IMR-90 (cell line): ENCODE measurements at regions not wholly inside any gene's neighbourhood (a gene's known extent, or its start where the extent isn't known, plus 50 kb on each side); places are given as distances from the start of the nearest gene placed in this dataset. TPM values are rescaled to one million over a fixed set of nuclear protein-coding genes. Genes with fewer than 3 reads are reported as not detected.
"Not testable (repeated sequence)": the region's sequence is repeated elsewhere in the genome, so short reads cannot be mapped to it uniquely, and the experiment has no call there.

ENCODE experiments used
- ATAC-seq: fragments of 200-7000 bp; cut with Tn5 transposase; 2 replicates; pipeline ENCODE4 v1.9.1; 2020; ENCODE audit warnings: low read depth, mild to moderate bottlenecking, moderate library complexity
- BruUV-seq: library from RNA; stranded (reverse); fragments of 400-500 nt; replicated peaks from 2 replicates; lab custom pipeline; 2021; lab: Mats Ljungman, UMichigan
- CTCF ChIA-PET: fragments of 300-600 bp; formaldehyde crosslinking; extraction: SDS; loops from one replicate; lab custom pipeline; 2021; ENCODE audit warnings: antibody characterized with exemption; lab: Yijun Ruan, JAX
- POLR2A ChIA-PET: fragments of 300-600 bp; sonication (Branson Sonifier 250); formaldehyde crosslinking; loops from one replicate; lab custom pipeline; 2022; ENCODE audit warnings: antibody characterized with exemption; ENCODE audit not compliant: unreplicated experiment; lab: Charles Lee
- DNase-seq: peaks from one replicate; pipeline ENCODE4 v3.0.0; 2013
- H2AFZ ChIP-seq: replicated peaks from 2 replicates; pipeline ENCODE3; 2013; ENCODE audit warnings: low read length, mild to moderate bottlenecking; ENCODE audit not compliant: poor library complexity
- H2AK5ac ChIP-seq: 2 replicates; pipeline ENCODE4 v1.6.1; 2013; ENCODE audit warnings: low read depth, low read length, inconsistent platforms
- H2AK9ac ChIP-seq: replicated peaks from 2 replicates; pipeline ENCODE3; 2013; ENCODE audit warnings: mild to moderate bottlenecking, low read depth, low read length, moderate library complexity; ENCODE audit not compliant: poor library complexity
- H2BK120ac ChIP-seq: 2 replicates; pipeline ENCODE4 v1.6.1; 2013; ENCODE audit warnings: low read depth, low read length, inconsistent platforms
- H2BK15ac ChIP-seq: 3 replicates; pipeline ENCODE4 v1.6.1; 2013; ENCODE audit warnings: low read depth, low read length, inconsistent platforms
- H2BK20ac ChIP-seq: 2 replicates; pipeline ENCODE4 v1.6.1; 2013; ENCODE audit warnings: low read depth, mild to moderate bottlenecking, inconsistent platforms, low read length, moderate library complexity
- H2BK5ac ChIP-seq: 2 replicates; pipeline ENCODE4 v1.6.1; 2013; ENCODE audit warnings: mild to moderate bottlenecking, low read depth, low read length, inconsistent platforms; ENCODE audit not compliant: poor library complexity, severe bottlenecking
- H3K14ac ChIP-seq: replicated peaks from 2 replicates; pipeline ENCODE4 v1.6.1; 2013; ENCODE audit warnings: low read depth, low read length, inconsistent platforms
- H3K18ac ChIP-seq: 2 replicates; pipeline ENCODE4 v1.6.1; 2013; ENCODE audit warnings: low read depth, low read length, control low read depth
- H3K23ac ChIP-seq: 2 replicates; pipeline ENCODE4 v1.6.1; 2013; ENCODE audit warnings: low read depth, low read length, inconsistent platforms
- H3K27ac ChIP-seq: 2 replicates; pipeline ENCODE4 v1.5.1; 2013; ENCODE audit warnings: mild to moderate bottlenecking, control low read depth, low read length; ENCODE audit not compliant: insufficient read depth
- H3K27me3 ChIP-seq: 2 replicates; pipeline ENCODE4 v1.6.1; 2013; ENCODE audit warnings: low read length; ENCODE audit not compliant: control insufficient read depth, insufficient read depth
- H3K36me3 ChIP-seq: 2 replicates; pipeline ENCODE4 v1.6.1; 2013; ENCODE audit warnings: low read length, mixed read lengths; ENCODE audit not compliant: control insufficient read depth, insufficient read depth
- H3K4ac ChIP-seq: 2 replicates; pipeline ENCODE4 v1.6.1; 2013; ENCODE audit warnings: low read depth, low read length, inconsistent platforms
- H3K4me1 ChIP-seq: 2 replicates; pipeline ENCODE4 v1.6.1; 2013; ENCODE audit warnings: low read length, mixed read lengths; ENCODE audit not compliant: control insufficient read depth, insufficient read depth
- H3K4me2 ChIP-seq: 2 replicates; pipeline ENCODE4 v1.6.1; 2013; ENCODE audit warnings: low read depth, mild to moderate bottlenecking, control low read depth, low read length, moderate library complexity
- H3K4me3 ChIP-seq: 2 replicates; pipeline ENCODE4 v1.5.1; 2013; ENCODE audit warnings: low read depth, mild to moderate bottlenecking, control low read depth, low read length, moderate library complexity; ENCODE audit not compliant: insufficient read depth
- H3K56ac ChIP-seq: 2 replicates; pipeline ENCODE4 v1.6.1; 2013; ENCODE audit warnings: low read length, inconsistent platforms; ENCODE audit not compliant: insufficient read depth; ENCODE audit errors: extremely low read depth
- H3K79me1 ChIP-seq, 2 experiments: 2 replicates each; pipeline ENCODE4 v1.6.1; 2013; ENCODE audit warnings: low read length in 2 of 2, inconsistent platforms in 1 of 2, low read depth in 1 of 2
- H3K9ac ChIP-seq: 2 replicates; pipeline ENCODE4 v1.6.1; 2013; ENCODE audit warnings: low read depth, low read length, control low read depth
- H3K9me1 ChIP-seq: 2 replicates; pipeline ENCODE4 v1.6.1; 2013; ENCODE audit warnings: low read length, inconsistent platforms; ENCODE audit not compliant: insufficient read depth
- H3K9me3 ChIP-seq: 2 replicates; pipeline ENCODE4 v1.6.1; 2013; ENCODE audit warnings: low read length; ENCODE audit not compliant: control insufficient read depth, insufficient read depth
- H4K20me1 ChIP-seq: 2 replicates; pipeline ENCODE4 v1.6.1; 2013; ENCODE audit warnings: low read length, inconsistent platforms; ENCODE audit not compliant: insufficient read depth
- H4K5ac ChIP-seq: 2 replicates; pipeline ENCODE4 v1.6.1; 2013; ENCODE audit warnings: mild to moderate bottlenecking, low read depth, low read length, control low read depth
- H4K8ac ChIP-seq, 2 experiments: 2 replicates each; pipeline ENCODE4 v1.6.1; 2013; ENCODE audit warnings: low read depth in 2 of 2, low read length in 2 of 2, control low read depth in 1 of 2, inconsistent platforms in 1 of 2
- H4K91ac ChIP-seq: 2 replicates; pipeline ENCODE4 v1.6.1; 2013; ENCODE audit warnings: low read depth, low read length, inconsistent platforms; ENCODE audit not compliant: insufficient read depth
- WGBS, 2 experiments: methylation state at CpG; one replicate each; pipeline versions ENCODE4 v1.1.5 to v1.1.7; 2013; ENCODE audit warnings: missing lambda C conversion rate in 2 of 2; ENCODE audit not compliant: insufficient read length in 1 of 2; ENCODE audit errors: extremely low coverage in 2 of 2; 5-methylcytosine and 5-hydroxymethylcytosine counted together
- dilution Hi-C: fragments of 300-500 bp; cut with HindIII; formaldehyde crosslinking; loops from one replicate; pipeline ENCODE4 v1.14.3; 2018; ENCODE audit warnings: low sequenced_read_pairs; ENCODE audit not compliant: unreplicated experiment
- in situ Hi-C: fragments of 300-500 bp; cut with MboI; formaldehyde crosslinking; loops from 3 replicates; pipeline ENCODE4 v1.14.3; 2019; ENCODE audit warnings: low sequenced_read_pairs, inconsistent platforms, mixed read lengths
- intact Hi-C: fragments of 100-400 bp; cut with micrococcal nuclease; formaldehyde crosslinking; loops from 2 replicates; pipeline ENCODE4 v1.10.0; 2022
- microRNA-seq, 2 experiments: library from miRNA; stranded (forward) in 1 of 2; unstranded in 1 of 2; fragments of 10-50 nt in 1 of 2; fragments of <30 nt in 1 of 2; gene quantifications in 1 of 2; microRNA quantifications in 1 of 2; one replicate each; pipeline versions ENCODE3 to v1.1.0; 2013 to 2020; ENCODE audit not compliant: insufficient read depth in 1 of 2, insufficient read length in 1 of 2, unreplicated experiment in 1 of 2
- small RNA-seq, 5 experiments: library from RNA; depleted of rRNA; stranded (forward); fragments of <200 nt; gene quantifications; one replicate each; pipeline ENCODE3, GENCODE V24; 2012

- H2BK120ac ChIP-seq, H3K27me3 ChIP-seq, H3K4me1 ChIP-seq, H2BK15ac ChIP-seq, ATAC-seq, in situ Hi-C loops, H3K4me2 ChIP-seq, H3K9ac ChIP-seq, H2AK9ac ChIP-seq, H3K23ac ChIP-seq, H2BK20ac ChIP-seq, H2AK5ac ChIP-seq, H3K79me1 ChIP-seq, H3K18ac ChIP-seq, H3K9me1 ChIP-seq, CTCF ChIA-PET, H4K91ac ChIP-seq, H3K27ac ChIP-seq, BruUV-seq, H3K4me3 ChIP-seq, H2AFZ ChIP-seq, H3K14ac ChIP-seq, DNase-seq, dilution Hi-C loops, H2BK5ac ChIP-seq, H4K8ac ChIP-seq, H3K4ac ChIP-seq, H3K56ac ChIP-seq, H4K20me1 ChIP-seq, POLR2A ChIA-PET, H3K9me3 ChIP-seq, H4K5ac ChIP-seq, H3K36me3 ChIP-seq, intact Hi-C loops: not testable (repeated sequence)
- no CpG with 5 or more reads among the region's 3 CpGs for WGBS, 2 experiments
These were observed 65.3 kb upstream of the KCNJ18 start for GRCh38 chr17:21626987-21627386.

Small RNA genes in the stretch of these regions (microRNA-seq; reads per million reads assigned to microRNA genes)
- gene AC233702.6 (ENCODE audit: insufficient read depth, insufficient read length) (not detected), gene AC233702.8 (ENCODE audit: insufficient read depth, insufficient read length) (not detected)

Small RNA genes in the stretch of these regions (small RNA-seq; reads per million reads assigned to genes)
- gene AC233702.6 (0 reads per million in 5 experiments), gene AC233702.8 (0 reads per million in 5 experiments)
